ENCODE measurements at regions not wholly inside any gene's neighbourhood (a gene's known extent, or its start where the extent isn't known, plus 50 kb on each side); places are given as distances from the start of the nearest gene placed in this dataset.

DNA sequence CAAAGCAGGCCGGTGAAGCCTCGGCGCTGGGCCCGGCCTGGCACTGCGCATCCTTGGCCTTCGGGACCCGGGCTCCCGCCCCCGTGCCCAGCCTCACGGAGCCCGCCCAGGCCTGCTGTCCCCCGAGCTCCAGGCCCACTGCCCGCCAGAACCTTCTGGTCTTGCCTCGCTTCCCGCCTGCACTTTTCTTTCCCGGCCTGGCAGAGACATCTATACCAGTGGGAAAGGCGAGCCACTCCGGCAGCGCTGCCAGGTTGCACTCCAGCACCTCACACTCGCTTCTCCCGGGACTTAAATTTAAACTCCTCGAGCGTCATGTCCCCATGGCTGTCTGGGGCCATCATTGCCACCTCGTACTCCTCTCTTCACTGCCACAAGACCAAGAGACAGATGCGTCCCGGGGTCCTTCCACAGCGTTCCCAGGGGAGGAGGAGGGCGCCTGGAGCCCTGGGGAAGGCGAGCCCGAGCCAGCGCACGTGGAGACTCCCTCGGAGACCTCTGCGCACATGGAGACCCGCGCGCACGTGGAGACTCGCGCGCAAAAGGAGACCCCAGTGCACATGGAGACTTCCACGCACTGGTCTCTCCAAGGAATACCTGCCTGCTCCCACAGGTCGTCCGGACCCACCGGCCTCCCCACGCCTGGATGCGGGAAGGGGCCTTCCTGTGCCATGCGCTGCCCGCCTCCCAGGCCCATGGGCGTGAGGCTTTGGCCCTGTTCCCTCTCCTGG, 253.1 kb upstream of the SALL3 start:
- no peak for DNase-seq (ENCODE audit: low read depth)

- no peak for DNase-seq (ENCODE audit: low read depth)
Observed at GRCh38 chr18:78727057-78727739, 252.4 kb upstream of the SALL3 start.

DNA sequence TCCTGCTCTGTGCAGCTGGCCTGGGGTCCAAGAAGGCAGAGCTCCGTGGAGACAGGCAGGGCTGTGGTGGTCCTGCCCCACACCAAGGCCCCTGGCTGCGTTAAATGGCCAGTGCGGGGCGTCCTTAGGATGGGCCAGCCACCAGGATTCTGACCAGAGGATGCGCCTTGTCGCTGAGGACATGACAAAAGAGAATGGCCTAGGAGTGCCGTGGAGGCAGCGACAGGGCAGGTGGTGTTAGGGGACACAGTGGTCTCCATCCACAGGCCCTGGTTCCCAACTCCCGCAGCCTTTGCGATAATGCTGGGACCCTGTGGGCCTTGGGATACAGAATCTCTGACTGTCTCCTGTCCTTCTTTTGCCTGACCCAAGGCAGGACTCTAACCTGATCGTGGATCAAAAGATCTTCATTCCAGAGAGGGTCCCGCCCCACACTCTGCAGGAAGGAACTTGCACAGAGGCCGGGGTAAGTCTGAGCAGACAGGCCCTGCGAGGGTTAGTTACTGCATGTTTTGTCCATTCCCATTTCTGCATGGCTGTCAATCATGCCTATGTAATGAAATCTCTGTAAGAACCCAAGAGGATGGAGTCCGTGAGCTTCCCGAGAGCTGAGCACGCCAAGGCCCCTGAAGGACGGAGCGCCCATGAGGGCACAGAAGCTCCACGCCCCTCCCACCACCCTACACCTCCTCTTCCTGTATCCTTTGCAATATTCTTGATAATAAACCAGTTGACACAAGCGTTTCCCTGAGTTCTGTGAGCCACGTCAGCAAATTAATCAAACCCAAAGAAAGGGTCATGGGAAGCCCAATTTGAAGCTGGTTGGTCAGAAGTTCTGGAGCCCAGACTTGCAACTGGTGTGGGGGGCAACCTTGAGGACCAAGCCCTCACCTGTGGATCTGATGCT, 251.5 kb upstream of the SALL3 start:
- DNase-seq (ENCODE audit: low read depth): no peak

DNA sequence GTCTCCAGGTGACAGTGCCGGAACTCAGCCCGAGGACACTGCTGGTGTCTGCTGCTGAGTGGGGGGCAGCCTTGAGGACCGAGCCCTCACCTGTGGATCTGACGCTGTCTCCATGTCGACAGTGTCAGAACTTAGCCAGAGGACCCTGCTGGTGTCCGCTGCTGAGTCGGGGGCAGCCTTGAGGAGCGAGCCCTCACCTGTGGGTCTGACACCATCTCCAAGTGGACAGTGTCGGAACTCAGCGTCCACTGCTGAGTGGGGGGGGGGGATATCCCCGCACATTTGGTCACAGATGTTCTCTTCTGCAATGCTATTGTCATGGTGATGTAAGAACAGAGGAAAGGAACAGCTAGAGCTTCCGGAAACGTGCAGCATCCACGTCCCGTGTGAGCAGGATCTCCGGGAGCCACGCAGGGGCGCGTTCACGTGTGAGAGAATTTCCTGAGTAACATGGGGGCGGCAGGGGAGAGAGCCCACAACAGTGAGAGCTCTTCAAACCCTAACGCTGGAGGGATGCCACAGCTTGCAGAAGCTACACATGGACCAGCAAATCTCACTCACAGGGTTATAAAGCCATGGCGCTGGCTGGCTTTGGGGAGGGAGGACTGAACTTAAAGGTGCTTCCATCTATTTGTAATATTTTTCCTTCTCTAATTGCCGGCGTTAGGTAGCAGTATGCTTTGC, 250.7 kb upstream of the SALL3 start:
- DNase-seq (ENCODE audit: low read depth): no peak

GRCh38 chr18:78730546-78730945, 249.1 kb upstream of the SALL3 start:
- no peak for DNase-seq (ENCODE audit: low read depth)

DNA sequence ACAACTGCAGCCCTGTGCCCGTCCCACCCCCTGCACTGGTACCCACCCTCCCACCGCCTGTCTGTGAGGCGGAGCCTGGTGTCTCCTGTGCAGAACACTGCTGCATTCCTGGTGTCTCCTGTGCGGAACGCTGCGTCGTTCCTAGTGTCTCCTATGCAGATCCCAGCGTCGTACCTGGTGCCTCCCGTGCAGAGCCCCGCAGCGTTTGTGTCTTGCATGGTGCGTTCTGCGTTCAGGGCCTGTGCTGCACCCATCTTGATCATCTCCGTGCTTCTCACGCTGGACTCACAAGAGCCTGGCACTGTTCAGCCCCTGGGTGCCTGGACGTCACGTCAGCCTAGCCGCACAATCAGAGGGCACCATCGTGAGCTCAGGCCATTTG, 248.6 kb upstream of the SALL3 start:
- DNase-seq (ENCODE audit: low read depth): no peak

- DNase-seq (ENCODE audit: low read depth): no peak
Observed at GRCh38 chr18:78731398-78732032, 248.1 kb upstream of the SALL3 start.

DNA sequence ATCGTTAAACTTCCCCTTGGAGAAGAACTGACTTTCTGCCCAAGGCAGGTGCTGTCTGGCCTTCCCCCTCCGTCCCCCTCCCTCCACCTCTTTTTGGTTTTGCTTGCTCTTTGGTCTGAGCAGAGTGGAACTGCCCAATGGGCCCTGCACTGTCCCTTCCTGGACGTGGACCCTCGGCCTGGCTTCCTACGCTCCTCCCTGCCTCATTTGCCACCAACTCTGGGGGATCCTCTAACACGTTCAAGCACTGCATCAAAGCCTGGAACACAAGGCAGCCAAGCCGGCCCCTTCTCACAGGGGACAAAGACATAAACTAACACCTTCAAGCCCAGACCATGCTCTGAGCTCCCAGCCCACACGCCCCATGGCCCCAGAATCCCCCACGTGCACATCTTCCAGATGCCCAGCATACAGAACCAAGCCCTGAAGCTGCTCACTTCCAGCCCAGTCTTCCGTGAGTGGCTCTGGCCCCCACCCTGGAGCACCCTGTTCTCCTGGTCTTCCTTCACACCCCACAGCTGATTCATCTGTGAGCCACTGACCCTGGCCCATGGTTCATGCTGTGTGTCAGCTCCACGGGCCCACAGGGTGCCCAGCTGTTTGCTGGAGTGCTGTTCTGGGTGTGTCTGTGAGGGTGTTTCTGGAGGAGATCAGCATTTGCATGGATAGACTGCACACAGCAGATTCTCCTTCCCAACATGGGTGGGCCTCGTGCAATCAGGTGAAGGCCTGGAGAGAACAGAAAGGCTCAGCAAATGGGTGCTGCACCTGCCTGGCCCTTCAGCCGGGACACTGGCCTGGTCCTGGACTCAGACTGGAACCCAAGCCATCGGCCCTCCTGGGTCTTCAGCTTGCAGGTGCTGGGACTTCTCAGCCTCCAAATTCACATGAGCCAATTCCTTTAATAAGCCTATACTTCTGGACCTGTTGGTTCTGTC, 247.1 kb upstream of the SALL3 start:
- no peak for DNase-seq (ENCODE audit: low read depth)

GRCh38 chr18:78733762-78734613, 245.6 kb upstream of the SALL3 start:
- no peak for DNase-seq (ENCODE audit: low read depth)

DNA sequence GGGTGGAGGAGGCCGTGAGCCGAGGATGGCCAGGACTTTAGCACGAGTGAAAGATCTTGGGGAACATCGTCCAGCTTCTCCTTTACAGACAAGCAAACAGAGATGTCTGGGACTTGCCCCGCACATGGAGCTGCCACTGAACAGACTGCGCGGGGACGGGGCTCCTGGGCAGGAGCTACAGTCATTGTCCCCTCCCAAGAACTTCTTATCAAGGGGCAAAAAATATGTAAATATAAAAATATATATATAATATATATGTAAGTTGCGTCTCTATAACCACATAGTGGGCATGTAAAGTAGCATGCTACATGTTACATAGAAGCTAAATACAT, 245.0 kb upstream of the SALL3 start:
- no peak for DNase-seq (ENCODE audit: low read depth)

DNA sequence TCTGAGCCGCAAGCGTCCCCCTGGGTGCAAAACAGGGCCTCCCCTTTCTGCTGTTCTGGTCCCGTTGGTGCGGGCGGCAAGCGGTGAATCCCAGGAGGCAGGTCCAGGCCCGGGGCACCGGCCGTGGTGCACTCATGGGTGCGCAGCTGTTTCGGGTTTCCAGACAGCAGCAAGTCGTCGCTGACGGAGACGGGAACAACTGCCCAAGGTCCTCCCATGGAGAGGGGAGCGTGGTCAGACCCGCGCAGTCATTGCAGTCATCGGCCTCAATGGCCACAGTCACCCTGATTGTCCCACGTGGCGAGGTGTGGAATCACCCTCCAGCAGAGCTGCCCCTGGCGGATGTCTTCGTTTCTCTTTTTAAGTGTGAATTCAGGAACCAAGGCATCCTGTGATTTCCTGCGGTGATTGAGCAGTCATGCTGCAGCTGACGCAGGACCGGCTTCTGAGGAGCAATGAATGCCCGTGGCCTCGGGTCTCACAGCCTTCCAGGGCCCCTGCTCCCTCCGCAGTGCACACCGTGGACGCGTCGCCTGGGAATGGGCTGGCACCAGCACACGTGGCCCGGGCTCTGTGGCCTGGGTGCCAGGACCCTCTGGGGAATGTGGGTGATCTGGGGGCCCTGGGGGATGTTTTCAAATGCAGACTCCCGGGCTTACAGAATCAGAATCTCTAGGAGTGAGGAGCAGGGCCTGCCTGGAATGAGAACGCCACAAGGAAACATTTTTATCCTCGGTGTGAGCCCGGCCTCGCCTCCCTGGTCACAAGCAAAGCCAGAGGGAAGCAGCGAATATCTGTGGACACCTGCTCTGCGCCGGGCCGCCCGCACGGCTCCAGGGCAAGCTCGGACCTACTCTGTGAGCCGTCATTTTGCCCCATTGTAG, 244.2 kb upstream of the SALL3 start:
- DNase-seq (ENCODE audit: low read depth): no peak

GRCh38 chr18:78736015-78736690, 243.5 kb upstream of the SALL3 start:
- no peak for DNase-seq (ENCODE audit: low read depth)

GRCh38 chr18:78737006-78737915, 242.4 kb upstream of the SALL3 start:
- no peak for DNase-seq (ENCODE audit: low read depth)

DNA sequence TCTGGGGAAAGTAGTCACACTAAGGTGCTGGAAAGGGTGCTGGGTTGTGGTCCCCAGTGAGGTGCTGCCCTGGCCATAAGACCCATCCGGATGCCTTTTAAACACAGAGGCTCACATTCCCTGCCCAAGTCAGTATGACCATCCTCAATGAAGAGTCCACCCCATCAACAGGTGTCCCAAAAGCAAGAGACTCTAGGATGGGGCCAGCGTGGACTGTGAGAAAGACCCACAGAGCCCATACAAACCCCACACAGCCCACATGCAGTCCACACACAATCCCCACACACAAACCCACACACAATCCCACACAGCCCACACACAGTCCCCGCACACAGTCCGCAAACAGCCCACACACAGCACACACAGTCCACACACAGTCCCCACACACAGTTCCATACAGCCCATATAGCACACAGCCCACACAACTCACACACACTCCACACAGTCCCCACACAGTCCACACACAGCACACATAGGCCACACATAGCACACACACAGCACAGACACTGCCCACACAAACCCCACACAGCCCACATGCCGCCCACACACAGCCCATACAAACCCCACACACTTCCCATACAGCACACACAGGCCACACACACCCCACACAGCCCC, 241.4 kb upstream of the SALL3 start:
- no peak for DNase-seq (ENCODE audit: low read depth)

- DNase-seq (ENCODE audit: low read depth): no peak
Observed at GRCh38 chr18:78739115-78739514, 240.5 kb upstream of the SALL3 start.

DNA sequence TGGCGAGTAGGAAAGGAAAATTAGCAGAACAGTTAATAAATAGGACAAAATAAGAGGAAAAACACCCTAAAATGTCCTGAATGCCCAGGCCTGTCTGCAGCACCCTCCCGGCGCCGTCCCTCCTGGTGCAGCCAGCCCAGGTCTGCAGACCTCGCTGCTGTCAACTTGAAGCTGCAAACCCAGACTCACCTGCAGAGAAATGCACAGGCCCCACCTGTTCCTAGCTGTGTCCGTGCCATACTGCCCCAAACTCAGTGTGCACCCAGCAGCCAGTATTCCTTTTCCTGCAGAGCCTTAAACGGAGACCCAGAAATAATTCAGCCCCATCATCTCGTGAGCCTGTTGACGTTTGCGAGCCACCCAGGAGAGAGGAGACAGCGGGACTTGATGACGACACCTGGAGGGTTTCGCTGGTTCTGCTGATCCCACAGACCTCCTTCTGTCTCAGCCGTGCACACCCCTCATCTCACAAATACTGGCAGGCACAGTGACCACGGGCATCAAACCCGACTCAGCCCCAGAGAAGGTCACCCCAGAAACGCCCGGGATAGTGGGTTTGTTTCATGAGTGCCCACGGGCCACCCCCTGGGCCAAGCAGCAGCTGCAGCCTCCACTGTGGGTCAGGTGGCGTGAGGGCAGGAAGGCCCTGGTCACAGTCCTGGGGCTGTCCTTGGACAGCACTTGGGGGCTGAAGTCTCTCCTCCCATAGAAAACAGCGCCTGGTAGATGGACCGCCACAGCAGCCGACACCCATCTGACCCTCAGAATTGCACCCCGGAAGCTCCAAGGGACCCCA, 239.5 kb upstream of the SALL3 start:
- DNase-seq (ENCODE audit: low read depth): no peak
